A549 (cell line): ENCODE measurements at regions not wholly inside any gene's neighbourhood (a gene's known extent, or its start where the extent isn't known, plus 50 kb on each side); places are given as distances from the start of the nearest gene placed in this dataset.

ENCODE experiments used
- ATAC-seq, 2 experiments: fragments of 200-7000 bp in 1 of 2; fragments of >200 bp in 1 of 2; cut with Nextera tagmentation in 1 of 2; cut with Tn5 transposase in 1 of 2; 3 replicates each; pipeline versions ENCODE4 v1.8.0 to v1.9.1; 2018 to 2020; ENCODE audit warnings: mild to moderate bottlenecking in 1 of 2, moderate library complexity in 1 of 2
- CTCF ChIA-PET: fragments of 300-600 bp; sonication (Branson Sonifier 250); formaldehyde crosslinking; extraction: SDS; loops from one replicate; lab custom pipeline; 2021; ENCODE audit warnings: antibody characterized with exemption, inconsistent platforms; lab: Yijun Ruan, JAX
- POLR2A ChIA-PET: fragments of 350-600 bp; formaldehyde crosslinking; extraction: SDS; loops from one replicate; lab custom pipeline; 2021; ENCODE audit warnings: antibody characterized with exemption, inconsistent platforms; lab: Yijun Ruan, JAX
- DNase-seq, 2 experiments: peaks; one replicate each; pipeline versions ENCODE4 v3.0.0 to v3.0.0-alpha.2; 2011 to 2016; ENCODE audit warnings: low read depth in 1 of 2, low spot score in 1 of 2
- FAIRE-seq: peaks from 2 replicates; lab custom pipeline; 2011; peaks lifted over from hg19 to GRCh38; lab: Jason Lieb, UNC
- H3K27ac ChIP-seq, 2 experiments: fragments of >200 bp; sonication (Bioruptor Twin); formaldehyde crosslinking; 3 replicates each; pipeline ENCODE4 v1.5.1; 2016 to 2017
- H3K4me1 ChIP-seq: fragments of >200 bp; sonication (Bioruptor Twin); formaldehyde crosslinking; 3 replicates; pipeline ENCODE4 v1.6.1; 2016
- H3K4me2 ChIP-seq: fragments of >200 bp; sonication (Bioruptor Twin); formaldehyde crosslinking; 3 replicates; pipeline ENCODE4 v1.6.1; 2016
- H3K4me3 ChIP-seq: fragments of >200 bp; sonication (Bioruptor Twin); formaldehyde crosslinking; 3 replicates; pipeline ENCODE4 v1.5.1; 2016
- H3K9me3 ChIP-seq: fragments of >200 bp; sonication (Bioruptor Twin); formaldehyde crosslinking; 3 replicates; pipeline ENCODE4 v1.6.1; 2016
- ATOH8 ChIP-seq: fragments of 250-450 bp; sonication (Bioruptor Pico); IDR thresholded peaks from 2 replicates; pipeline ENCODE4 v1.5.0; 2020; ENCODE audit warnings: low read depth, mild to moderate bottlenecking, moderate library complexity
- CHD4 ChIP-seq: fragments of 200-600 bp; sonication (generic); IDR thresholded peaks from 2 replicates; pipeline ENCODE4 v1.6.1; 2016; ENCODE audit warnings: antibody characterized with exemption, mild to moderate bottlenecking, borderline replicate concordance
- E2F6 ChIP-seq: IDR thresholded peaks from 2 replicates; pipeline ENCODE4 v1.6.1; 2012; ENCODE audit warnings: low read depth, borderline replicate concordance
- ELK1 ChIP-seq: fragments of 150-350 bp; IDR thresholded peaks from 2 replicates; pipeline ENCODE4 v1.6.1; 2014; ENCODE audit warnings: low read depth, mild to moderate bottlenecking, low read length
- EP300 ChIP-seq, 2 experiments: fragments of >200 bp; sonication (Bioruptor Twin); formaldehyde crosslinking; IDR thresholded peaks; 2 replicates in 1 of 2; 3 replicates in 1 of 2; pipeline ENCODE4 v1.6.1; 2016 to 2017
- FOSB ChIP-seq: fragments of 250-450 bp; sonication (Bioruptor Pico); IDR thresholded peaks from 2 replicates; pipeline ENCODE4 v1.5.0; 2020; ENCODE audit warnings: mild to moderate bottlenecking, moderate library complexity
- HOXA7 ChIP-seq: fragments of 250-450 bp; sonication (Bioruptor Pico); IDR thresholded peaks from 2 replicates; pipeline ENCODE4 v1.5.0; 2020; ENCODE audit warnings: mild to moderate bottlenecking, moderate library complexity
- HOXB13 ChIP-seq: fragments of 250-450 bp; sonication (Bioruptor Pico); IDR thresholded peaks from 2 replicates; pipeline ENCODE4 v1.5.0; 2020; ENCODE audit warnings: low read depth, mild to moderate bottlenecking, moderate library complexity
- HOXB5 ChIP-seq: fragments of 250-450 bp; sonication (Bioruptor Pico); IDR thresholded peaks from 2 replicates; pipeline ENCODE4 v1.5.0; 2020; ENCODE audit warnings: mild to moderate bottlenecking, moderate library complexity
- JUN ChIP-seq, 2 experiments: fragments of >200 bp; sonication (Bioruptor Twin); formaldehyde crosslinking; IDR thresholded peaks; 2 replicates in 1 of 2; 3 replicates in 1 of 2; pipeline ENCODE4 v1.6.1; 2016 to 2017
- KDM1A ChIP-seq: fragments of 200-600 bp; sonication (generic); IDR thresholded peaks from 2 replicates; pipeline ENCODE4 v1.6.1; 2016; ENCODE audit warnings: low read depth, mild to moderate bottlenecking
- MAFK ChIP-seq: fragments of 450-650 bp; IDR thresholded peaks from 2 replicates; pipeline ENCODE4 v1.6.1; 2014; ENCODE audit not compliant: partially characterized antibody
- MAX ChIP-seq: IDR thresholded peaks from 2 replicates; pipeline ENCODE4 v1.6.1; 2012
- PBX3 ChIP-seq: IDR thresholded peaks from 2 replicates; pipeline ENCODE4 v1.6.1; 2012
- PHF8 ChIP-seq: fragments of 200-600 bp; sonication (generic); IDR thresholded peaks from 2 replicates; pipeline ENCODE4 v1.6.1; 2016; ENCODE audit warnings: low read depth, mild to moderate bottlenecking, antibody characterized with exemption, moderate library complexity, borderline replicate concordance
- POLR2A ChIP-seq: IDR thresholded peaks from 2 replicates; pipeline ENCODE4 v1.6.1; 2012; ENCODE audit warnings: mild to moderate bottlenecking, low read length
- POLR2AphosphoS2 ChIP-seq: conservative IDR thresholded peaks from 2 replicates; pipeline ENCODE4 v1.6.1; 2012; ENCODE audit warnings: low read length, improper control_type of control experiment, inconsistent platforms
- RAD21 ChIP-seq, 2 experiments: fragments of >200 bp in 1 of 2; sonication (Bioruptor Twin) in 1 of 2; formaldehyde crosslinking in 1 of 2; IDR thresholded peaks in 1 of 2; conservative IDR thresholded peaks in 1 of 2; 2 replicates in 1 of 2; 3 replicates in 1 of 2; pipeline ENCODE4 v1.6.1; 2012 to 2018; ENCODE audit warnings: inconsistent platforms in 1 of 2
- RARB ChIP-seq: fragments of 250-450 bp; sonication (Bioruptor Pico); IDR thresholded peaks from 2 replicates; pipeline ENCODE4 v1.8.0; 2021; ENCODE audit warnings: mild to moderate bottlenecking, moderate library complexity
- REST ChIP-seq: fragments of 200-600 bp; sonication (generic); IDR thresholded peaks from 2 replicates; pipeline ENCODE4 v1.6.1; 2016; ENCODE audit warnings: antibody characterized with exemption, mild to moderate bottlenecking, moderate library complexity
- RFX5 ChIP-seq: fragments of 450-650 bp; IDR thresholded peaks from 2 replicates; pipeline ENCODE4 v1.7.1; 2014; ENCODE audit warnings: antibody characterized with exemption, mild to moderate bottlenecking, moderate library complexity
- RNF2 ChIP-seq: fragments of 200-600 bp; sonication (generic); IDR thresholded peaks from 2 replicates; pipeline ENCODE4 v1.6.1; 2016; ENCODE audit warnings: low read depth, mild to moderate bottlenecking, antibody characterized with exemption, moderate library complexity, borderline replicate concordance
- SMC3 ChIP-seq: fragments of >200 bp; sonication (Bioruptor Twin); formaldehyde crosslinking; IDR thresholded peaks from 3 replicates; pipeline ENCODE4 v1.6.1; 2018; ENCODE audit warnings: inconsistent platforms
- SREBF2 ChIP-seq: fragments of 450-650 bp; IDR thresholded peaks from 2 replicates; pipeline ENCODE4 v1.6.1; 2014; ENCODE audit warnings: mild to moderate bottlenecking, moderate library complexity
- TFCP2L1 ChIP-seq: fragments of 250-450 bp; sonication (Bioruptor Pico); IDR thresholded peaks from 2 replicates; pipeline ENCODE4 v1.5.0; 2021; ENCODE audit warnings: mild to moderate bottlenecking
- TP53 ChIP-seq: fragments of 250-450 bp; sonication (Bioruptor Pico); IDR thresholded peaks from 2 replicates; pipeline ENCODE4 v1.5.0; 2021; ENCODE audit warnings: mild to moderate bottlenecking, moderate library complexity
- ZC3H11A ChIP-seq: fragments of 450-650 bp; IDR thresholded peaks from 2 replicates; pipeline ENCODE4 v1.6.1; 2014; ENCODE audit warnings: antibody characterized with exemption, mild to moderate bottlenecking
- WGBS: methylation state at CpG from one replicate; pipeline ENCODE4 v1.1.6; 2017; ENCODE audit errors: missing lambda C conversion rate; 5-methylcytosine and 5-hydroxymethylcytosine counted together

- Histone ChIP-seq H3K27ac (no peak overlapping the region), H3K4me2 (no peak overlapping the region), H3K4me1 (no peaks in the 10 kb centered on the region), H3K4me3 (no peak overlapping the region), H3K9me3 (no peaks in the 10 kb centered on the region)
- ATAC-seq (no peak), DNase-seq (no peak), FAIRE-seq (no peak)
- POLR2A ChIA-PET, result no interaction called here
- CTCF ChIA-PET, result no interaction called here
- WGBS, result 58% methylated on average over 11 of the region's 11 CpGs
- TF ChIP-seq POLR2AphosphoS2 (no peak), MAFK (no peak), KDM1A (no peak), JUN (IDR thresholded peaks at IDR 0.05) (no peak), ATOH8 (no peak), REST (no peak), RARB (no peak), HOXB13 (CRISPR knock-in tag) (no peak), SREBF2 (no peak), RFX5 (no peak), ZC3H11A (no peak), PBX3 (no peak), CHD4 (no peak), HOXA7 (CRISPR knock-in tag) (no peak), RAD21 (conservative IDR thresholded peaks at IDR 0.05 in 1 of 2, IDR thresholded peaks at IDR 0.05 in 1 of 2) (no peak), MAX (no peak)
Measured at GRCh38 chr2:133658020-133658903, 90.0 kb upstream of the NCKAP5 start.

- 82% methylated on average over 6 of the region's 6 CpGs for WGBS
- H3K27ac ChIP-seq, result no peak overlapping the region
- ATAC-seq (no peak), FAIRE-seq (no peak), DNase-seq (no peak)
- ChIA-PET CTCF (no interaction called here), POLR2A (no interaction called here)
- TF ChIP-seq POLR2A (no peak), FOSB (CRISPR knock-in tag) (no peak), PHF8 (no peak), E2F6 (no peak), MAX (no peak), EP300 (IDR thresholded peaks at IDR 0.05) (no peak), MAFK (no peak), TFCP2L1 (no peak), RNF2 (no peak), HOXB5 (CRISPR knock-in tag) (no peak), SMC3 (no peak), ELK1 (no peak), ZC3H11A (no peak), TP53 (CRISPR knock-in tag) (no peak)
- H3K9me3 ChIP-seq, result no peaks in the 10 kb centered on the region
- H3K4me3 ChIP-seq, result no peak overlapping the region
- H3K4me1 ChIP-seq, result no peaks in the 10 kb centered on the region
- H3K4me2 ChIP-seq, result no peak overlapping the region
Measured at GRCh38 chr2:133660510-133660909, 92.2 kb upstream of the NCKAP5 start.
